MCF 10A (cell line): ENCODE measurements at regions not wholly inside any gene's neighbourhood (a gene's known extent, or its start where the extent isn't known, plus 50 kb on each side); places are given as distances from the start of the nearest gene placed in this dataset.

ENCODE experiments used
- BruUV-seq: library from RNA; stranded (reverse); fragments of 400-500 nt; replicated peaks from 2 replicates; lab custom pipeline; 2021; lab: Mats Ljungman, UMichigan
- CTCF ChIA-PET: fragments of 300-600 bp; sonication (Branson Sonifier 250); formaldehyde crosslinking; extraction: SDS; loops from one replicate; lab custom pipeline; 2021; ENCODE audit warnings: antibody characterized with exemption, inconsistent platforms; lab: Yijun Ruan, JAX
- POLR2A ChIA-PET: fragments of 300-600, 350-650 bp; sonication (Branson Sonifier 250); formaldehyde crosslinking; extraction: SDS; loops from one replicate; lab custom pipeline; 2020; ENCODE audit warnings: antibody characterized with exemption, inconsistent platforms; lab: Yijun Ruan, JAX
- DNase-seq: peaks from one replicate; pipeline ENCODE4 v3.0.0-alpha.2; 2018; ENCODE audit not compliant: unreplicated experiment
- H3K27ac Mint-ChIP-seq: one replicate; pipeline ENCODE4 v1.8.0; 2022; ENCODE audit warnings: mild to moderate bottlenecking, low read depth, mixed read lengths; ENCODE audit not compliant: unreplicated experiment
- H3K27me3 Mint-ChIP-seq: one replicate; pipeline ENCODE4 v1.8.0; 2022; ENCODE audit warnings: mixed read lengths; ENCODE audit not compliant: insufficient read depth, unreplicated experiment
- H3K36me3 Mint-ChIP-seq: one replicate; pipeline ENCODE4 v1.8.0; 2022; ENCODE audit warnings: mild to moderate bottlenecking, moderate library complexity, mixed read lengths; ENCODE audit not compliant: insufficient read depth, unreplicated experiment
- H3K4me1 Mint-ChIP-seq: one replicate; pipeline ENCODE4 v1.8.0; 2022; ENCODE audit warnings: mixed read lengths; ENCODE audit not compliant: insufficient read depth, unreplicated experiment
- H3K4me3 Mint-ChIP-seq: one replicate; pipeline ENCODE4 v1.8.0; 2022; ENCODE audit warnings: mild to moderate bottlenecking, moderate library complexity, mixed read lengths; ENCODE audit not compliant: unreplicated experiment
- H3K9me3 Mint-ChIP-seq: one replicate; pipeline ENCODE4 v1.8.0; 2022; ENCODE audit warnings: mixed read lengths; ENCODE audit not compliant: unreplicated experiment
- intact Hi-C: fragments of 100-400 bp; cut with micrococcal nuclease; formaldehyde crosslinking; loops from 2 replicates; pipeline ENCODE4 v1.14.1; 2022
- TF ChIP-seq, protein P1 (sequence below): fragments of 200-600 bp; IDR thresholded peaks from one replicate; pipeline ENCODE4 v1.8.0; 2022; ENCODE audit warnings: antibody characterized with exemption, mild to moderate bottlenecking; ENCODE audit not compliant: unreplicated experiment

- no peaks in the 10 kb centered on the region for H3K9me3 Mint-ChIP-seq
- no peaks in the 10 kb centered on the region for H3K27me3 Mint-ChIP-seq
- no peak overlapping the region for H3K27ac Mint-ChIP-seq
- BruUV-seq: no TSS peak
- no peak for DNase-seq
- TF ChIP-seq, protein P1, sequence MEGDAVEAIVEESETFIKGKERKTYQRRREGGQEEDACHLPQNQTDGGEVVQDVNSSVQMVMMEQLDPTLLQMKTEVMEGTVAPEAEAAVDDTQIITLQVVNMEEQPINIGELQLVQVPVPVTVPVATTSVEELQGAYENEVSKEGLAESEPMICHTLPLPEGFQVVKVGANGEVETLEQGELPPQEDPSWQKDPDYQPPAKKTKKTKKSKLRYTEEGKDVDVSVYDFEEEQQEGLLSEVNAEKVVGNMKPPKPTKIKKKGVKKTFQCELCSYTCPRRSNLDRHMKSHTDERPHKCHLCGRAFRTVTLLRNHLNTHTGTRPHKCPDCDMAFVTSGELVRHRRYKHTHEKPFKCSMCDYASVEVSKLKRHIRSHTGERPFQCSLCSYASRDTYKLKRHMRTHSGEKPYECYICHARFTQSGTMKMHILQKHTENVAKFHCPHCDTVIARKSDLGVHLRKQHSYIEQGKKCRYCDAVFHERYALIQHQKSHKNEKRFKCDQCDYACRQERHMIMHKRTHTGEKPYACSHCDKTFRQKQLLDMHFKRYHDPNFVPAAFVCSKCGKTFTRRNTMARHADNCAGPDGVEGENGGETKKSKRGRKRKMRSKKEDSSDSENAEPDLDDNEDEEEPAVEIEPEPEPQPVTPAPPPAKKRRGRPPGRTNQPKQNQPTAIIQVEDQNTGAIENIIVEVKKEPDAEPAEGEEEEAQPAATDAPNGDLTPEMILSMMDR: no peak
- no peak overlapping the region for H3K4me3 Mint-ChIP-seq
- POLR2A ChIA-PET: no interaction called here
- CTCF ChIA-PET: interaction anchor here (1.0 kb wide), 1 partner anchor 72 kb away, joined by 6 read pairs; no protein-coding TSS in a partner anchor
- no peaks in the 10 kb centered on the region for H3K4me1 Mint-ChIP-seq
- intact Hi-C loops: no loop called here
- peaks cover 62% of the 10 kb centered on the region for H3K36me3 Mint-ChIP-seq
Measured at GRCh38 chr17:77501751-77502625, 361.2 kb downstream of the SEC14L1 start.

DNA sequence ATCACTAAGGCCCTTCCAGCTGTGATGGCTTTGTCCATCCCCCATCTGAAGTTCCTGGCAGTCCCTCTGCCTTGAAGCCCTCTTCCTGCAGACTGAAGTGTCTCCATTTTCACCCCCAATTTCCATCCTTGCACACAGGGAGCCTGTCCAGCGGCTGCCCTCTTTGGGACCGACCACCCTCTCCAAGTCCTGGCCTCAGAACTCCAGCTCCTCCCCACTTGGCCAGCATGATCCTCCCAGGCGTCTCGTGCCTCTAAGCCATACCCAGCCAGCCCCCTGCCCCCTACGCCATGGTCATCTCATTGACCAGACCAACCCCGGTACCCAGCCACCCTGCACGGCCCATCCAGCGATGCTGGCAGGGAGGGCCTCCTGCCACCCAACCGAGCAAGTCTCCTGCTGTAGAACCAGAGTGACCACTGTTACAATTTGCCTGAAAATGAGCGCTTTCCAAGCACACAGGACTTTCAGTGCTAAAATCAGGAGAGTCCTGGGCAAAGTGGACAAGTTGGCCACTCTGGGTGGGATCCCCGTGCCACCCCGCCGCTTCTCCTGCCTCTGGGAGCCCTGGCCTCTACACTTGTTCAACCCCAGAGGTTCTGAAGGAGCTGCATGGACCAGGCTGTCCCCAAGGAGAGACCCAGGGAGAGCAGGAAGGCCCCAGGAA lies 362.0 kb downstream of the SEC14L1 start:
- H3K36me3 Mint-ChIP-seq: peaks cover 65% of the 10 kb centered on the region
- H3K27me3 Mint-ChIP-seq: no peaks in the 10 kb centered on the region
- H3K27ac Mint-ChIP-seq: no peak overlapping the region
- no peaks in the 10 kb centered on the region for H3K9me3 Mint-ChIP-seq
- no peak overlapping the region for H3K4me3 Mint-ChIP-seq
- intact Hi-C loops: no loop called here
- no peak for DNase-seq
- CTCF ChIA-PET: interaction anchor here (0.6 to 1.3 kb wide), 2 partner anchors 8 to 1435 kb away, joined by 3 to 6 read pairs; no protein-coding TSS in a partner anchor
- no peaks in the 10 kb centered on the region for H3K4me1 Mint-ChIP-seq
- no TSS peak for BruUV-seq
- POLR2A ChIA-PET: no interaction called here
- TF ChIP-seq, protein P1: no peak

- no peak for DNase-seq
- Mint-ChIP-seq H3K27ac (no peak overlapping the region), H3K4me3 (no peak overlapping the region), H3K9me3 (no peaks in the 10 kb centered on the region), H3K27me3 (no peaks in the 10 kb centered on the region), H3K36me3 (peaks cover 60% of the 10 kb centered on the region), H3K4me1 (no peaks in the 10 kb centered on the region)
- no TSS peak for BruUV-seq
- intact Hi-C loops: no loop called here
- TF ChIP-seq, protein P1: no peak
- ChIA-PET CTCF (interaction anchor here (0.6 to 1.3 kb wide), 2 partner anchors 8 to 1434 kb away, joined by 3 to 6 read pairs; no protein-coding TSS in a partner anchor), POLR2A (no interaction called here)
Measured at GRCh38 chr17:77503293-77503655, 362.5 kb downstream of the SEC14L1 start.

GRCh38 chr17:77503916-77504651 lies 363.3 kb downstream of the SEC14L1 start:
- BruUV-seq: no TSS peak
- CTCF ChIA-PET: interaction anchor here (1.0 to 1.3 kb wide), 2 partner anchors 9 to 31 kb away, joined by 3 to 6 read pairs; no protein-coding TSS in a partner anchor
- Mint-ChIP-seq H3K27me3 (no peaks in the 10 kb centered on the region), H3K9me3 (no peaks in the 10 kb centered on the region), H3K27ac (no peak overlapping the region), H3K36me3 (peaks cover 54% of the 10 kb centered on the region), H3K4me1 (no peaks in the 10 kb centered on the region), H3K4me3 (no peak overlapping the region)
- intact Hi-C loops: no loop called here
- POLR2A ChIA-PET: interaction anchor here (1.1 kb wide), 1 partner anchor 14 kb away, joined by 3 read pairs; no protein-coding TSS in a partner anchor
- no peak for DNase-seq
- TF ChIP-seq, protein P1: no peak
